ENCODE measurements at regions not wholly inside any gene's neighbourhood (a gene's known extent, or its start where the extent isn't known, plus 50 kb on each side); places are given as distances from the start of the nearest gene placed in this dataset.

DNA sequence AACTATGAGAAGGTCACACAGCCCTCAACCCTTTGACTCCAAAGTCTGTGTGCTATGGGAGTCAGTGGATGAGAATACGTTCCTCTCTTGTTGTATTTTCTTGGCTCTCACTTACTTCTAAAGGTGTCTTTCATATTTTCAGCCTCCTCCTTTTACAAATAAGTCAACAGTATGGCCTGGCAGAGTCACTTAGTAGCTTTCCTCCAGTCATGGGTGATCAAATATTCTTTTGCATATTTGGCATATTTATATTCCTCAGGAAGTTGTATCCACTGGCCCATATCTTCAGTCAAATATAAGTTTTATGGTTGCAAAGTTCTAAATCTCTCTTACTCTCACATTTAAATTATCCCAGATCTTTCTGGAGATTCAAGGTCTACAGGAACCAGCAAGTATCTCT, 327.5 kb downstream of the ETS1 start:
- Histone ChIP-seq H3K36me3 (no peaks in the 10 kb centered on the region), H3K9me3 (no peaks in the 10 kb centered on the region), H3K27me3 (no peaks in the 10 kb centered on the region), H3K4me1 (no peaks in the 10 kb centered on the region), H3K4me3 (no peak overlapping the region), H3K27ac (no peak overlapping the region)
- intact Hi-C loops (cut with DNase I; ENCODE audit: low total_unique reads), result no loop called here
- DNase-seq, result no peak
- TF ChIP-seq POLR2A (IDR thresholded peaks at IDR 0.05) (no peak), CTCF (IDR thresholded peaks at IDR 0.05) (no peak)

DNA sequence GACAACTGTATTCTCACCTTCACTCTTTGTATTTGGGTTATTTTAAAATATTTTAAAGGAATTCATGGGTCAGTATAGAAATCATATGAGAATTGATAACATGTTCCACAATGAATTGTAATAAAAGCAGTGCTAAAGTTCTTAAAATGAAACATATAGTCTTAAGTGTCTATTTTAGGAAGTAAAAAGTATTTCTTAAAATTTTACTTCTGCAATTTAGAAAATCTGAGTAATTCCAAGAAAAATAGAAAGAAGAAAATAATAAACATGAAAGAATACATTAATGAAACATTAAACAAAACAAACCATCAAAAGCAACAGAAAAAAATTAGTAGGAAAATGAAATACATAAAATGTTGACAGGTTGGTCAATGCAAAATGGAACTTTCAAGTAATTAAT, 332.4 kb downstream of the ETS1 start:
- Histone ChIP-seq H3K4me1 (no peaks in the 10 kb centered on the region), H3K36me3 (no peaks in the 10 kb centered on the region), H3K4me3 (no peak overlapping the region), H3K27ac (no peak overlapping the region), H3K27me3 (no peaks in the 10 kb centered on the region), H3K9me3 (no peaks in the 10 kb centered on the region)
- no peak for TF ChIP-seq CTCF (IDR thresholded peaks at IDR 0.05)
- TF ChIP-seq POLR2A (IDR thresholded peaks at IDR 0.05), result no peak
- intact Hi-C loops (cut with DNase I; ENCODE audit: low total_unique reads), result no loop called here
- no peak for DNase-seq

GRCh38 chr11:128251140-128251539, 336.2 kb downstream of the ETS1 start:
- no peak overlapping the region for H3K27ac ChIP-seq
- DNase-seq, result no peak
- peaks cover 0 to 5% of the 10 kb centered on the region in 2 donors for H3K4me1 ChIP-seq
- H3K4me3 ChIP-seq, result no peak overlapping the region
- TF ChIP-seq CTCF (IDR thresholded peaks at IDR 0.05) (no peak), POLR2A (IDR thresholded peaks at IDR 0.05) (no peak)
- intact Hi-C loops (cut with DNase I; ENCODE audit: low total_unique reads), result no loop called here
- H3K9me3 ChIP-seq, result no peaks in the 10 kb centered on the region
- no peaks in the 10 kb centered on the region for H3K36me3 ChIP-seq
- H3K27me3 ChIP-seq, result no peaks in the 10 kb centered on the region

DNA sequence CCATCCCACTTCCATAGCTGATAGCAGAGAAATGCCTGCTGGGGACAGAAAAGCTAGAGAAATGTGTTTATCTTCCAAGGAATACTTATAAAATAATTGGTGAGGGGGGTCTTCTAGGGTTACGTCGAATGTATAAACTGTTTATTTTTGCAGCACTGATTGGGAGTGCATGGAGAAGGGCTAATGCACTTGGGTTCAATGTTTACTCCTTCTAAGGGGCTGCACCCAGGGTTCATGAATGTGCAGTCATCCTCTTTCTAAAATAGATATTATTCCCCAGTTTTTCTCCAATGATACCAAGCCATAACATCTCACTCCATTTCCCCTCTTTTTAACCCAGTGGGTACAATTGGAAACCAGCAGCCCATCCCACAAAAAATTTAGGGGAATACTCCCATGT, 336.9 kb downstream of the ETS1 start:
- TF ChIP-seq POLR2A (IDR thresholded peaks at IDR 0.05), result no peak
- Histone ChIP-seq H3K27me3 (no peaks in the 10 kb centered on the region), H3K27ac (no peak overlapping the region), H3K4me1 (peaks cover 0 to 7% of the 10 kb centered on the region in 2 donors), H3K9me3 (no peaks in the 10 kb centered on the region), H3K36me3 (no peaks in the 10 kb centered on the region), H3K4me3 (no peak overlapping the region)
- DNase-seq, result no peak
- intact Hi-C loops (cut with DNase I; ENCODE audit: low total_unique reads), result no loop called here

DNA sequence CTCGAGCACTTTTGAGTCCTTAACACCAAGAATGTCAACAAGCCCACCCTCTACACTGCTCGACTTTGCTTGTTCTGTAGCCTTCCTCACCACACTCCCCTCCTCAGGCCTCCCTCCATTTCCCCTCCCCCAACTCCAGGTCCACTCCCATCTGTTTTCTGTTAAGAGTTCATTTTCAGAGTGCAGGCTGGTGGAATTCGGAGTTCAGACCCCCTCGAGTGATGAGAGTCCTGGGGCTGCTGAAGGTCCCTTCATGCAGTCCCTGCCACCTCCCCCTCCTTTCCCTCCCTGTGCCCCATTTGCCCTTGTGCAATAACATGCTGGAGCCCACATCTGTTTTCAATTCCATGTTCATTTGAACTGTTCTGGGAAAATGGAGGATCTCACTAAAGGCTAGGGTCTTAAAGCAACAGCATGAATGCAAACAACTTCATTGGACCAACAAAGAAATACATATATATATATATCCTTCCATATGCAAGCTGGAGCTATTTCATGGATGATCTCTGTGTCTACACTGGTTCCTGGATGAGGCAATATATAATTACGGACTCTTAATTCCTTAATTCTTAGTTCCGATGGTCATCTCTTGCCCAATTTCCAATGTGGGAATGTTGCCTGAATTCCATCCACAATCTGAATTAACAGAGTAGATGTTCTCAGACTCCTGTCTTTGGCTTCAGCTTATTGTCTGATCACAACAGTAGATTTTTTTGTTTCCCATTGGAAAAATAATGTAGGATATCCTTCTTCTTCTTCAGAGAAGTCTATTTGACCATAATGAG, 340.4 kb downstream of the ETS1 start:
- H3K4me1 ChIP-seq, result peaks cover 0 to 7% of the 10 kb centered on the region in 2 donors
- no peak overlapping the region for H3K4me3 ChIP-seq
- H3K9me3 ChIP-seq, result no peaks in the 10 kb centered on the region
- intact Hi-C loops (cut with DNase I; ENCODE audit: low total_unique reads), result no loop called here
- H3K27ac ChIP-seq, result peak overlapping the region in 1 of 2 donors; percentile 38
- DNase-seq, result peak; percentile 30 to 31
- no peaks in the 10 kb centered on the region for H3K36me3 ChIP-seq
- no peaks in the 10 kb centered on the region for H3K27me3 ChIP-seq
- TF ChIP-seq CTCF (IDR thresholded peaks at IDR 0.05) (no peak), POLR2A (IDR thresholded peaks at IDR 0.05) (no peak)

Data from uterus (tissue), 3 donors.